DMS 273 (cell line): ENCODE measurements at regions not wholly inside any gene's neighbourhood (a gene's known extent, or its start where the extent isn't known, plus 50 kb on each side); places are given as distances from the start of the nearest gene placed in this dataset.
A peak's percentile ranks its signal among the peaks of the same experiment; 100 is the strongest.
"Not testable (repeated sequence)": the region's sequence is repeated elsewhere in the genome, so short reads cannot be mapped to it uniquely, and the experiment has no call there.

Experiments used
- DNase-seq: peaks from one replicate; lab custom pipeline; 2025; ENCODE audit not compliant: unreplicated experiment; lab: John Stamatoyannopoulos, UW

DNA sequence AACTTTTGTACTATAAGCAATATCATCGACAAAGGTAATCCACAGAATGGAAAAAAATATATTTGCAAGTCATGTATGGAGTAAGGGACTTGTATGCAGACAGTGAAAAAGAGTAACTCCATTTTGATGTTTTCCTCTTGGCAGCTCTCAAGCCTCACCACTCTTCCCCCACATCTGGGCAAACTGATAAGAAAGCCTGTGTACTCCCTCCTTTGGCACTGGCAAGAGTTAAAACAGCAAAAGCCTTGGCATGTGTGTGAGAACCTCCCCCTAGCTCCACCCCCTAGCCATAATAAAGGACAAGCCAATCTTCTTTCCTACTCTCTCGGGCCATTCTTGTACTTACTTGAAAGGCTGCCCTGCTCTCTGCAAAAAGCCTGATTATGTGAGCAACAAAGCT, 335.2 kb downstream of the LRATD1 start:
- DNase-seq: peak; percentile 10

DNA sequence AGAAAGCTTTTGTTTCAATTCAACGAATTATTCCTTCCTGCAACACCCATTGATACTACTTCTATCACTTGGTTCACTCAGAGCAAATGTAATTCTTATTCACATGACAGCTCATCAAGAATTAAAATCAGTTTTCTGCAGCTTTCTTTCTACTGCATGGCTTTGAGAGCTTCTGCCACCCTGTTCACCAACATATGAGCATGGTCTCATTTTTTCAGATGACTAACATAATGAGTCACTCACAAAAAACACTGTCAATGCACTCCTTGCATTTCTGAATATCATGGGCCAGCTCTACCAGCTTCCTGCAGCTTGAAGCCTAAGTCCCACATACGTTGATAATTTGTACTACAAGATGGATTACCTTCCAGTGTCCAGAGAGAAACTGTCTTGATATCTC, 342.9 kb downstream of the LRATD1 start:
- no peak for DNase-seq

DNA sequence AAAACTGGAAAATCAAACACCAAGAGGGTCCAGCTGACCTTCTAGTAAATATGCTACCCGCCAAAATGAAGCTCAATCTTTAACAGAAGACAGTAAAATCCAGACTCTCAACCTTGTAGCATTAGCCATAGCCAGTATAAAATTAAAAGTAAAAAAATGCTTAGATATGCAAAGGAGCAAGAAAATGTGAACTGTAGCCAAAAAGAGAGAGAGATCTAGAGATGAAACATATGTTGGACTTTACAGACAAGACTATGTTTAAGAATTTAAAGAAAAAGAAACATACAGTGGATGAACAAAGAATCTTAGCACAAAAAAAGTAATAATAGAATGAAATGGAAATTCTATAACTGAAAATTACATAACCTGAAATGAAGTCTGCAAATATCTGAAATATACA, 344.5 kb downstream of the LRATD1 start:
- no peak for DNase-seq

DNA sequence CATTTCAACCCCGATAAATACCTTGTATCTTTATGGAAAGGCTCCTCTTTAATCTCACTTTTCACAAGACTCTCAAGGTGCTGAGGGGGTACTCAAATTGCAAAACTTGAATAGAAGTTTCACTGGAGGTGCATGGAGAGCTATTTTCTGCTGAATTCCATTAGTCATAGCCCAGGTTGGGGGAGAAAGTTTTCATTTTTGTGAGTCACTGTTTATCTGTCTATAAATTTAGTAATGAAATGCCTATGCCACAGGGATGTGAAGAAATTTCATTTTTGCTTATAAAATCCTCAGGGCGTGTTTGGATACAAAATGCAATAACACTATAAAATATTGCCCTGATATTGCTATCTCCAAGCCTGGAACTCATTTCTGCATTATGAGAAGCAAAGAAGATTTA, 346.3 kb downstream of the LRATD1 start:
- no peak for DNase-seq

DNA sequence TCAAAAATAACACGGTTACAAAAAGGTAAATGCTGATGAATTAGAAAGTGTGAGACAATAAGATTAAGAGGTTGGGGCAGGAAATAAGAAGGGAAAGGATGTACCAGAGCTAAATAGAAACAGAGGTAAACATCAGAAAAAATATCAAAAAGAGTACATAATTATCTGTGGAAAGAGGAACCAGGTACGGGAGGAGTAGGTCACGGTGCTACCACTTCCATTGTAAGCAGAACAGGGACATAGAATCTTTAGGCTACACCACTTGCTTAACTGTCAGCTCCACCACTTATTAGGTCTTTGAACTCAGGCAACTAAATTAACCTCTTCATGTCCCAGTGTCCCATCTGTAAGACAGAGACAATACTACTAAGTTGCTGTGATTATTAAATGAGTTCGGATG, 350.3 kb downstream of the LRATD1 start:
- DNase-seq: no peak

DNA sequence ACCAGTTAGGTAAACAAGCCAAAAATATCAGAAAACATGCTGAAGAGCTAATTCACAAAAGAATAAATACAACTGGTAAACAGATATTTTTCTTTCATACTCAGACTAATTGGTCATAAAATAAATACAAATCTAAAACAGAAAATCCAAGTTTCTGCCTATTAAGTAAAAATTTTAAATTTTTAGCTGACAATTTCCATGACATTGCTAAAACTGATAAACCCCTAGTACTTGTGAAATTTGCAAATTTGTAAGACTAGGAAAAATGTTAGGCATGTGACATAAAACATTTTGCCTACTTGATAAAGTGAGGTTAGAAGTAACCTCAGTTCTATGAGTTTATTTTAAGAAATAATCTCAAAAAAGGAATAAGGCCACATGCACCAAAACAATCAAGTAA, 356.1 kb downstream of the LRATD1 start:
- DNase-seq: no peak

DNA sequence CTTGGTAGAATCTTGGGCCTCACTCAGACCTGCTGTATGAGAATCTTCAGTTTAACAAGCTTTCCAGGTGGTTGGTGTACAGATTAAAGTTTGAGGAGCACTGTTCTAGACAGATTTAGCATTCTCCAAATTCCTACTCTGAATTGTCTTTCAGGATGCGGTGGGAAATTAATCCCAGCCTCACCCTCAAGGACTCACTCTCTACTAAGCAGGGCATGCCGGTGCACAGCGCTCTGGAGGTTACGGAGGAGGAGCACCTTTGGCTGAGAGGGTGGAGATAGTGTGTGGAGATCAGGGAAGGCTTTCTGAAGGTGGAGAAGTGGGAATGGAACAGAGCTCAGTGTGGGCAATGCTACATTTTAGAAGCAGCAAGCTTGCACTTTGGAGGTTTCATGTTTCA, 359.2 kb downstream of the LRATD1 start:
- DNase-seq: no peak

DNA sequence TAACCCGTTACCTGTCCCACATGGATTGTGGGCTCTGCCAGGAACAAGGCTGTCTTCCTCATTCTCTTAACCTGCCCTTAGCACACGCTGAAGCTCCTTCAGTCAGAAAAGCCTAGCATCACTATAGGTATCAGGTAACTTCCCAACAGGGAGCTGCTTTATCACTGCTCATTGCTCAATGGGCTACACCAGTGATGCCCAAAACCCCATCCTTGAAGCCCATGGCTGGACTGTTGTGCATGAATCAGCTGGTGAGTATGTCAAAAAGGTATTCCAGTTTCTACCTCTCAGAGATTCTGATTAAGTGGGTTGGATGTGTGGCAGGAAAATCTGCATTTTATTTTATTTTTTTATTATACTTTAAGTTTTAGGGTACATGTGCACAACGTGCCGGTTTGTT, 362.2 kb downstream of the LRATD1 start:
- DNase-seq: no peak

DNA sequence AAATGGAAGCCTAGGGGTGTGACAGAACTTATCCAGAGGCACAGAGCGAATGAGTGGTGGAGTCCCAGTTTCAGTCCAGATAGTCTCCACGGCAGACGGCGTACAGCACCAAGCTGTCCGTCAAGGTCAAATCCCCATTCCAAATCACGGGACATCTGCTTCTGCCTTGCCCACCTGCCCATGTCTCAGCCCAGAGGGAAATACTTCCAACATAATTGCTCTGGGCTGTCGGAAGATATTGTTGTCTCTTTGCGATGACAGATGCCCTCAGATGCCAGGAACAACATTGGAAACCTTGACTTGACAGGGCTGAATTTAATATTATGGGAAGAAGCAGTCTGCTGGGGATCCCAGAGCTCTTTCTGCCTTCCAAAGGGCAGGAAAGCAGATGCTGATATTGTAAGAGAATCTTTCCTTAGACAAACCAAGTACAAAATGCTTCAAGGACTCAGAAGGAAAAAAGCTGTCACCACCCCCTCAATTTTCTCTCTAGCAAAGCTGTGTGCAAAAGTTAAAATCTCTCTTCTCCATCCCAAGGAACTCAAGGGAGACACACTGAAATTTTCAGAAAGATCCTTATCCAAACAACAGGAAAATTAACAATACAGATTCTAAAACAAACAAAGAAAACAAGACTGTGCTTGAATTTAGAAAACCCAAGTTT, 364.0 kb downstream of the LRATD1 start:
- DNase-seq: peak; percentile 76

DNA sequence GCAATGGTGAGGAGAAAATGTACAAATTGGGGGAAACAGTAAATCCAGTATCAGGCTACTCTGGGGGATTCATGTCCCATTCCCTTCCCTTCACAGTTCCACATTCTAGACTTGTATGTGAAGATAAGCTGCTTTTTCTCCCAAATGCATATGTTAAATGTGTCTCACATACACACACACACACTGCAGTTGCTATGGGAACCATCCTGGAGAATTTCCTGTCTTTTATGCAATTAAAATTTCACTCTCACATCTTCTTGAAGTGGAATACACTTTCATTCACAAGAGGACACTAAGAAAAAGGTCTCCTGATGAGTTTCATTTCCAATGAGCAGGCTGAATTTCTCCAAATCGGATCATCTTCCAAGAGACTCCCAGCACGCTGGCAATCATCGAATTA, 366.0 kb downstream of the LRATD1 start:
- no peak for DNase-seq

DNA sequence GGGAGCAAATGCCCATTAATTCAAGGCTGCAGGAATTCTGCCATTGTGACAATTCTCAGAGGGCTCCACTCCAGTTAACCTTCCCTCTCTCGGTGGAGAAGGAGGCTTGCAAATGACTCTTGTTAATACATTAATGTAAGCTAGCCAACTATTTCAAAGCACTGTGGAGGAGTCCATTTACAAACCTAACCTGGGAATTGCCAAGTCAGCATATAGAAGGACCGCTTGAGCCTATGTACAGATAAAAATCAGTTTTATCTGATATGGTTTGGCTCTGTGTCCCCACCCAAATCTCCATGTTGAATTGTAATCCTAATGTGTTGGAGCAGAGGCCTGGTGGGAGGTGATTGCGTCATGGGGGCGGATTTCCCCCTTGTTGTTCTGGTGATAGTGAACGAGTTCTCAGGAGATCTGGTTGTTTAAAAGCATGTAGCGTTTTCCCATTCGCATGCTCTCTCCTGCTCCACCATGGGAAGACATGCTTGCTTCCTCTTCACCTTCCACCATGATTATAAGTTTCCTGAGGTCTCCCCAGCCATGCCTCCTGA, 366.7 kb downstream of the LRATD1 start:
- DNase-seq: no peak

DNA sequence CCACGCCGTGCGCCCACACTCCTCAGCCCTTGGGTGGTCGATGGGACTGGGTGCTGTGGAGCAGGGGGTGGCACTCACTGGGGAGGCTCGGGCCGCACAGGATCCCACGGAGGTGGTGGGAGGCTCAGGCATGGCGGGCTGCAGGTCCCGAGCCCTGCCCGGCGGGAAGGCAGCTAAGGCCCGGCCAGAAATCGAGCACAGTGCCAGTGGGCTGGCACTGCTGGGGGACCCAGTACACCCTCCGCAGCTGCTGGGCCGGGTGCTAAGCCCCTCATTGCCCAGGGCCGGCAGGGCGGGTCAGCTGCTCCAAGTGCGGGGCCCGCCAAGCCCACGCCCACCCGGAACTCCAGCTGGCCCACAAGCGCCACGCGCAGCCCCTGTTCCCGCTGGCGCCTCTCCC, 370.0 kb downstream of the LRATD1 start:
- DNase-seq: not testable (repeated sequence)

DNA sequence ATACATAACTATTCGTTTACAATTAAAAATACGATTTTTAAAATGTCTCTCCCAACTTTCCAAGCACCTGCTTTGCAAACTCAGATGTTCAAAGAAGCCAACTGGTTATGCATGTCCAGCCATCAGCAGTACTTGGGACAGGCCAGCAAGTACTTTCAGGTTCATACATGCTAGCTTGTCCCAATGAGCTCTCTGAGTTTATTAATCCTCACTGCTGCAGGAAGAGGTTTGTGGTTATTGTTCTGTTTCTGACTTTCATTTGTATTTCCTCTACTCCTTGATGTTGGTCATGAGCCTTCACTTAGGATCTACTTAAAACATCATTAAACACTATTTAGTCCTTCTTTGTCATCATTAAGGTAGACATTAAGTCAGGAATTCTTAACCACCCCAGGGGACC, 374.1 kb downstream of the LRATD1 start:
- DNase-seq: no peak

DNA sequence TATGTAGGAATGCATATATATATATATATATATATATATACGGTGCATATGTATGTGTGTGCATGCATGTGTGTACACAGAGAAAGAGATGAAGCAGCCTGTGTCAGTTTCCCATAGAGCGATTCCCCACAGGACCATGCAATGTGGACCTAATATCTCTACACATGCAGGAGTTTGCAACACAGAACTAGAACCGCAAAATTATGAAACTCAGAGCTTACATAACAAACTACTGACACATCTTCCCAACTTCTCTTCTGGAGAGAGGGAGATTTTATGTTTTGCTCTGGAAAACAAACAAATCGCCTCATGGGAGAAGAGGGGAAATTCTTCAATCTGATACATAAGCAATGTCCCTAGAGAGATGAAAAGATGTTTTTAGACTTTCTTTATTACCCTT, 377.2 kb downstream of the LRATD1 start:
- DNase-seq: no peak

DNA sequence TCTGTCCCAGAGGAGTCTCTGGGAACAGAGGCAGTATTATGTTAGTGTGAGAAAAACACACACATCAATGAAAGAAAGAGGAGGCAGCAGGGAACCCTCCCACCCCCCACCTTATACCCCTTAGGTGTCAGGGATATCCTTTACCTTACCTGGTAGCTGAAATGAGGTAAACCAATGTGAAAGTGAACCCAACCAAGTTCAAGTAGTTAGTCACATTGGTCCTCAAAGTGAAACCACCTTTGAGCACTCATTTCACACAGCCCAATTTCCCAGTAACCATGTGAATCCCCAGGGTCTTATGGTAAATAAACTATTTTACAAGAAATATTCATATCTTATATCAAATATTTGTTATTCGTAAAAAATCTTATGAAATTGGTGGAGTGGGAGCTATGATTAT, 377.8 kb downstream of the LRATD1 start:
- DNase-seq: no peak

DNA sequence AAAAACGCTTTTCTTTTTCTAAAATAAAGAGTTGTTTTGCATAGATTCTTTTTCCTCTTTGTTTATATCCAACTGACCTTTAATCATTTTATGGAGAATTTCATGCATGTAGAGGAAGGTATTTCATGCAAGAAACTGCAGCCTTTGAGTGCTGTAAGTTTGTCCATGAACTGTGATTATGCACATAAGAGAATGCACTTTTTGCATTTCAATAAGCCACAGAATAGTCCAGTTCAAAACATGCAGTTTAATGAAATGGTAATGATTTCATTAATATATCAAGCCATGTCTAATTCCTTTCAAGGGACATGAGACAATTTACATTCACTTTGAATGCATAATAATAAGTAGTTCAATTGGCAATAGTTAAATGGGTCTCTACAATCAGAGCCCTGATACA, 386.3 kb downstream of the LRATD1 start:
- no peak for DNase-seq

DNA sequence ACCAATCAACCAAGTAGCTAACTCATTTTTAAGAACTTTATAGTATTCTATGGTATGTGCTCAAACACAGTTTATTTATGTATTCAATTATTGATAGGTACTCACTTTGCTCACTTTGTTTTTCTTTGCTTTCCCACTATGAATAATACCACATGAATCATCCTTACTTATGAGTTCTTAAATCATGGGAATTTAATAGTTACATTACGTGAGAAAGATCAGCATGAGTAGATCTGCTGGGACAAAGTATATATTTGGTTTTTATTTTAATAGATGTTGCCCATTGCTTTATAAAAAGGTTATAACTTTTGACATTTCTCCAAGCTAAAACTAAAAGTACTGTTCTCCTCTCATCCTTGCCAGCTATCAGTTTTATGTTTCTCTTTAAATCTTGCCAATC, 390.7 kb downstream of the LRATD1 start:
- DNase-seq: no peak

DNA sequence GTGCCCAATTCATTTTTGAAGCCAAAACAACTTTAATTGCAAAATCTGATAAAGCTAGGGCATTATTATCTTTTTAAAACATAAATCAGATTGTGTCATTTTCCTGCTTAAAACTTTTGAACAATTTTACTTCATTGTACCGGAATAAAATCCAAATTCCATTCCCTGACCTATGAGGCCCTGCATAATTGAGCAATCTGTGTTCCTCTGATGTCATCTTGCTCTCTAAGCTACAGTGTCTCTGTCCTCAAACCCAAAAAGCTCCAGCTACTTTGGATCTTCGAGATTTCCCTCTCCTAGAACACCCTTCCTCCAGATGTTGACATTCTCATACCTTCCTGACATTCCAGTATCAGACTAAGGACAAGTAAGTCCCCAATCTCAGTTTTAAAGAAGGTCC, 395.9 kb downstream of the LRATD1 start:
- DNase-seq: no peak

DNA sequence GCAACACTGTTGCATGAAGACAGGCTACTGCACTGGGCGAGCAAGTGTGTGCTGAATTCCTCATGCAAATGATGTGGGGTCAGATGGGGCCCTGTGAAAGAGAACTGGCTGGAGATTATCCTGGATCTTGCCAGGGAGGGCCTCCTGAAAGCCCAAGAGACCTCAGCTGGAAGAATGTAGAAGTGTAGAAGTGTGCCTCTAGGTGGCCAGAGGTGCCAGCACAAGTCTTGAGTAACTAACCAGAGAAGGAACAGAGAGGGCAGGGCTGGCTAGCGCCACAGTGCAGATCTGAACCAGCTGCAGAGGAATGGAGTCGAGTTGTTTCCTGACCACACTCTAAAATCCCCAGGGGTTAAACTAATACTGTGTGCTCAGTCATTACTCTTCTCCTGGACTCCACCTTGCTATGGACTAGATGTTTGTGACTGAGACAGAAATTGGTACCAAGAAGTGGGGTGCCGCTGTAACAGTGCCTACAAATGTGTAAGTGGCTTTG, 399.3 kb downstream of the LRATD1 start:
- DNase-seq: no peak

DNA sequence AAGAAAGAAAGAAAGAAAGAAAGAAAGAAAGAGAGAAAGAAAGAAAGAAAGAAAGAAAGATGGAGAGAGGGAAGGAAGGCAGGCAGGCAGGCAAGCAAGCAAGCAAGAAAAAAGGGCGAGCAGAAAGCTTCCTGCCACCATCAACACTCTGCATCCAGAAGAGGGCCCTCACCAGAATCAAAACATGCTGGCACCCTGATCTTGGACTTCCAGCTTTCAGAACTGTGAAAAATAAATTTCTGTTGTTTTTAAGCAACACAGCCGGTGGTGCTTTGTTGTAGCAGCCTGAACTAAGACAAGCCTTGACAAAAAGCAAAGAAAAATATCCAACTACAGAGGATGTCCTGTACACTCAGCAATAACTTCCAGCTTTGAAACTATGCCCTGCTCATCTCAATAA, 401.7 kb downstream of the LRATD1 start:
- DNase-seq: no peak

DNA sequence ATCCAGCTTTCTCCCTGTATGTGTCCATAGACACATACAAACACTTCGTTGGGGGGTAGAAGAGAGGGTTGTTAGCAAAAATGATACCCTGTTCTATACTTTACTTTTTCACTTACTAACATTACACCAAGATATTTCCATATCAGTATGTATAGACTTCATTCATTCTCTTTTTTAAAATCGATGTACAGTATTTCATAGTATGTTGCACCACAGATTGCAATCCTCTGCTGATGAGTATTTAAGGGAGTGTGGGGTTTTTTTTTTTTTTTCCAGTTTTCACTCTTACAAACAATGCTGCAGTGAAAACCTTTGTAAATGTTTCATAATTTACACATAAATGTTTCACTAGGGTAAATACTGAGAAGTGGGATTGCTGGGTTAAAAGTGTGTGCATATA, 402.3 kb downstream of the LRATD1 start:
- DNase-seq: no peak

DNA sequence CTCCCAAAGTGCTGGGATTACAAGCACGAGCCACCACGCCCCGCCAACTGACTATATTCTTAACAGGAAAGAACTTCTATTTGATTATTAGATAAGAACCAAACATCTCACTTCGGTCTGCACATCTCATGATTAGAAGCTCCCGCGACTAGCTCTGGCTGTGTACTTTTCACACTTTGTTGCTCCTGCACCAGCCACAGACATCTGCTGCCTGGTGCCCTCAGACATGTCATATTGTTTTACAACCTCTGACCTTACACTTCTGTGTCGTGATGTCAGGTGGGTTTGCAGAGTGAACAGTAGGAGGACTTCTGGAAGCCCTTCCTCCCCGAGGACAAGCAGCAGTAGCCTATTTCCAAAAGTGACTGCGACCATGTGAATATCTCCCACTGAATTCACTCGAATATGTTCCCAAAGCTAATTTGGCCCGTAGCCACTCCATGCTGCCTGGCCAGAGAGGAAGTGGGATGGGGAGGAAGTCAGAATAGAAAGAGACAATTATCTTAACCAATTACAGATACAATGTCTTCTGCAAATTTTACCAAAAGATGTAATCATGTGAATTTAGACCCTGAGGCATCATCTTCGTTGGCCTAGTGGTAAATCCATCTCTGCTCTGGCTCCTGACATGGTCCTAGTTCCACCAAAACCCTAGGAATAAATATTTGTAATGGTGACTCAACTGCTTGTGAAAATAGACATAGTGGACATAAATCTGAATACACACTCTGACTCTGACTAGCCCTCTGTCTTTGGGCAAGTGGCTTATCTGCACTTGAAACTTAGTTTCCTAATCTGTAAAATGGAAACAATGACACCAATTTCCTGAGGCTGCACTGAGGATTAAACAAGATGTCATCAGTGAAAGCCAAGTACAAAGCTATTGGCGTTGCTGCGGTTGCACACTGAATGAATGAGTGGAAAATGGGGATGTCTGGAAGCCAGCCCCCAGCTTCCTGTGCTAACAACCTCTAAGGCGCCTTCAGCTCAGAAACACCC, 406.1 kb downstream of the LRATD1 start:
- peak; percentile 43 for DNase-seq
